GM18526 (cell line): ENCODE measurements at regions not wholly inside any gene's neighbourhood (a gene's known extent, or its start where the extent isn't known, plus 50 kb on each side); places are given as distances from the start of the nearest gene placed in this dataset.

Experiments
- POLR2A ChIP-seq: IDR thresholded peaks from 3 replicates; pipeline ENCODE4 v1.6.1; 2011; ENCODE audit not compliant: insufficient read length; ENCODE audit errors: extremely low read depth

- no peak for TF ChIP-seq POLR2A
These were observed 218.5 kb upstream of the GSE1 start for GRCh38 chr16:85394456-85395206.

- TF ChIP-seq POLR2A: no peak
These were observed 217.8 kb upstream of the GSE1 start for GRCh38 chr16:85395207-85395912.

DNA sequence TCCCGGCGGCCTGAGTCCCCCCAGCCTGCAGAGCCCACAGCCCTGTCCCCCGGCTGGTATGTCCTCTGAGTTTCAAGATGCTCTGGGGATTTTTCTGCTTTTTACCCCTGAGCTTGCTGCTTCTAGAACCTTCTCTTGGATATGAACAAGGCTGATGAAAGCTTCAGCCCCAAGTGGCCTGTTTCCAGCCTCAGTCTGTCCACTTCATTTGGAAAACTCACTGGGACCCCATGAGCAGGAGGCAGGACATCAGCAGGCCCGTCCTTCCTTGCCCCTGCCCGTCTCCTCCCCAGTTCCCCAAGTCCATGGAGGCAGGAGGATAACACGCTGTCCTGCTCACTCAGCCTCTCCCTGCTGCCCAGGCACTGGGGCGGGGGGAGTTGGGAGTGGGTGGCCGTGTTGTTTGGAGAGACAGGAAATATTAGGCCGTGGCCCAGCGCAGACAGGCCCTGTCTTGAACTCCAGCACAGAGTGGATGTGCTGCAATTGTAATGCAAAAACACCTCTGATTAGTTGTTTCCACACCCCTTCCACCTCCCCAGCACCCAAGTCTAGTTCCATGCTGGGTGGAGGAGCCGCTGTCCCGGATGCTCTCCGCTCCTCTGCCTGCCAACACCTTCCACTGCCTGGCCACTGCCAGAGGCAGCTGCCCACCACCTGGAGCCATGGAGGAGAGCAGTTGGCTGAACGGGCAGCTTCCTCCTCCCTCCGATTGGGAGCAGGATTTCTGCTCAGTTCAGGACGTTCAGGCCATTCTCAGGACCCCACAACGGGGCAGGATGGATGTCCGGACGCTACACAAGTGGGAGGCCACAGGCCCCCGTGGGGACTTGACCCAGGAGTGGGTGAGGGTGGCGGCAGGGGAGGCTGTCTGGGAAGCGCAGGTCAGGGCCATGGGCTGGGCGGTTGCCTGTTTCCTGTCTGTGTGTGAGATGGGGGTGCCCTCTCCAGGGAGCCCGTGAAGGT lies 216.9 kb upstream of the GSE1 start:
- TF ChIP-seq POLR2A: no peak

DNA sequence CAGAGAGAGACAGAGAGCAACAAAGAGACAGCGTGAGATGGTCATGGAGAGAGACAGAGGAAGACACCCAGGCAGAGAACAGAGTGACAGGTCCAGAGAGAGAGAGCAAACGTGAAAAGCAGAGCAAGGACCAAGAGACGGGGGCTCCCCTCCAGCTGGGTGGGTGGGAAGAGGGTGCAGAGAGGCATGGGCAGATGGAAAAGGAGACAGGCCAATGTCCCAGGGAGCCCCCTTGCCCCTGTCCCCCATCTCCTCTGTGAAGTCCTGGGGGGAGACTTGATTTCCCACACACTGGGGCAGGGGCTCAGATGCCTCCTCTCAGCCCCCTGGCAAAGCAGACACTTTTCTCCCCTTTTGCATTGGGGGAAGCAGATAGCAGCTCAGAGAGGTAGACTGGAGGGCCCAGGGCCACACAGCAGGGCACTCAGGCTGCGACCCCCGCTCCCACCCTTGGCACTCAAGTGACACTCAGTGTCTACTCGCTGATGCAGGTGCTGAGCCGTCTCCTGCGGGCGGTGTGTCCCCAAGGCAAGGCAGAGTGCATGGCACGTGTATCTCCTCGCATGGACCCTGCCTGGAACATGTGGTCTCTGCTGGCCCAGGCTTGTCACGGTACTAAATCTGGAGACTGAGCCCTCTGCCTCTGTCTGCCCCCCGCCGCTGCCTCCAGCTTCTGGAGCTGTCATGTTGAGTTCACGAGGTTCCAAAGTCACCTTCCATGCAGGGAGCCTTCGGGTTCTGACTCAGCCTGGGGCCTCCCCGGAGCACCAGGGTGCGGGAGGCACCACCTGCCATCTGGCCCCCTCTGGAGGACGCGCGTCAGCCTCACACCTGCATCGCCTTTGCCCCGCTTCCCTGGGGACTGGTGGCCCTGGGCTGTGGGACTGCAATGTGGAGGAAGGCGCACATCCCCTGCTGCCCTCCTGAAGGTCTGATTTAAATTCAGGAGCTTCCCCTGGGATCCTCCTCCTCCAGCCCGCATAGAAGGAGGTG lies 215.9 kb upstream of the GSE1 start:
- TF ChIP-seq POLR2A: no peak

- no peak for TF ChIP-seq POLR2A
These were observed 215.1 kb upstream of the GSE1 start for GRCh38 chr16:85398050-85398451.

DNA sequence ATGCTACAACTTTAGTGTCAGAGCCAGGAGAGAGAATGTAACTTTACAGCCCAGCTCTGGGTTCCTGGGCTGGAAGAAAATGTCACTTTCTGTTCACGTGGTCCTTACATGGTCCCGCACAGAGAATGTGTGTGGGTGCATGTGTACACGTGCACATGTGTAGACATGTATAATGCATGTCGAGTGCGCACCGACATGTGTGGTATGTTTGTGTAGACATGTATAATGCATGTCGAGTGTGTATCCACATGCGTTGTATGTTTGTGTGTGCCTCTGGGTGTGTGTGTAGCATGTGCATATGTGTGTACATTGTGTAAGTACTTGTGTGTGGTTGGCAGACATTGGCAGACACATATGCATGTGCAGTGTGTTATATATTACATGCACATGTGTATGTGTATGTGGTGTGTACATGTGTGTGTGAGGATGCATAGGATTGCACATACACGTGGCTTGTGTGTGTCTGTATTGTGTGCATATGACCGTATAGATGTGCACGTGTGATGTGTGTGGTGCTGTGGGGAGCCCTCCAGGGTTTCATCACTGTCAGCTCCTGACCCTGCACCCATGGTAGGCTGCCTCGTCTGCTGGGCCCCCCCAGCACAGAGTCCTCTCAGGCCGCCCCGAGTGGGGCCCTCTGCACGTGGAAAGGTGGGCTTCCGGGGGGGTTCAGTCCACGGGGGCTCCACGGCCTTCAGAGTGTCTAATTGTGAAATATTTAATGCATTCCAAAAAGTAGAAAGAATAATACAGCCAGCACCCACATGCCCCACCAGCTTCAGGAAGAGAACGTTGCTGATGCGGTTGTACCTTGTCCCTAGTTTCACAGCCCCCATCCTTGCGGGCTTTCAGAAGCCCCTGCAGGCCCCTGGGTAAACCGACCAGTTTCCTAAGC lies 214.2 kb upstream of the GSE1 start:
- no peak for TF ChIP-seq POLR2A

GRCh38 chr16:85399583-85400284 lies 213.4 kb upstream of the GSE1 start:
- no peak for TF ChIP-seq POLR2A

DNA sequence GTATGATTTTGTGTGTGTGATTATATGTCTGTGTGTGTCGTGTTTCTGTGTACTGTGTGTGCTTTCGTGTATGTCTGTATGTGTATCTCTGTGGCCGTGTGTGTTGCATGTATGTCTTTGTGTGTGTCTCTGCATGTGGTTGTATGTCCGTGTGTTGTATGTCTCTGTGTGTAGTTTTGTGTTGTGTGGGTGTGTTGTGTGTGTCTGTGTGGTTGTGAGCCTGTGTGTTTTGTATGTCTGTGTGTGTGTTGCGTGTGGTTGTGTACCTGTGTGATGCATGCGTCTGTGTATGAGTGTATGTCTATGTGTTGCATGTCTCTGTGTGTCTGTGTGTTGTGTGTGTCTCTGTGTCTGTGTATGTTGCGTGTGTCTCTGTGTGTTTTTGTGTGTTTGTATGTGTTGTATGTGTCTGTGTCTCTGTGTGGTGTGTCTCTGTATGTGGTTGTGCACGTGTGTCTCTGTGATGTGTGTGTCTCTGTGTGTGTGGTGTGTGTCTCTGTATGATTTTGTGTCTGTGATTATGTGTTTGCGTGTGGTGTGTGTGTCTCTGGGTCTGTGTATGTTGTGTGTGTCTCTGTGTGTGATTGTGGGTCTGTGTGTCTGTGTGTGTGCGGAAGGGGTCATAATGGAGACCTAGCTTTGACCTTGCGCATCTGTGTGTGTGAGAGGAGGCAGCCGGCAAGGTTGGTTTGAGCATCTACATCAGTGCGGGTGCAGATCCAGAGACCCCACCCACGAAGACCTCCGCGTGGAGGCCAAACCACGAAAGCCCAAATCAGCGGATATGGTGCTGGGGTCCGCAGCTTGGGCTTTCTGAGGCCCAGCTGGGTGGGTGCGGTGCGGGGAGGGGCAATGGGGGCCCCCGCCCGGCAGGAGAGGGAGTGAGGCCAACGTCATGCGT lies 212.6 kb upstream of the GSE1 start:
- TF ChIP-seq POLR2A: no peak

DNA sequence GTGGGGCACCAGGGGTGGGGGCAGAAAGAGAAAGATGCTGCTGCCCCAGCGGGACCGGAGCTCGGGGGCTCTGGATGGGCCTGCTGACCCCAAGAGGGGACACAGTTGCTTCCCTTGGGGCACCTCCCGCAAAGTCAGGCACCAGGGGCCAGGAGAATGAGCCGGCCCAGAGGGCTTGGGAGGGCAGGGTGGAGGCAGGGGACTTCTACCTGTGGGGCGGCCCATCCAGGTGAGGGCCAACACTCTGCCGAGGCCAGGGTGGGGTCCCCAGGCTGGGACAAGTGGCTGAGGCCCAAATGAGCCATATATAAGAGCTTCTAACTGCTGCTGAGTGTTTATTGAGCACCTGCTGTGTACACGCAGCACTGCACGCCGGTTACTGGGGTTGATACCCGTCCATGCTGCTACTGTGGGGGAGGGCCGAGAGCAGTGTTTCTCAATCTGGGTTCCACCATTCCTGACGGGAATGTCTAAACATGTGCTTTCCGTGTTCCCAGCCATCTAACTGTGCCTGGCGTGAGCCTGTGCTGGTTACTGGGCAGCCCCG lies 211.7 kb upstream of the GSE1 start:
- TF ChIP-seq POLR2A: no peak

- TF ChIP-seq POLR2A: no peak
These were observed 211.0 kb upstream of the GSE1 start for GRCh38 chr16:85401917-85402766.
